Right lobe of liver (tissue), 6 donors: ENCODE measurements at regions not wholly inside any gene's neighbourhood (a gene's known extent, or its start where the extent isn't known, plus 50 kb on each side); places are given as distances from the start of the nearest gene placed in this dataset.
"Not testable (repeated sequence)": the region's sequence is repeated elsewhere in the genome, so short reads cannot be mapped to it uniquely, and the experiment has no call there.

Experiments
- ATAC-seq, 4 donors: fragments of 200-7000 bp; cut with Tn5 transposase; one replicate each; pipeline ENCODE4 v1.9.1; 2020; ENCODE audit warnings: mild to moderate bottlenecking in 4 of 4, moderate library complexity in 4 of 4
- DNase-seq, 3 donors: peaks; one replicate each; pipeline ENCODE4 v3.0.0-alpha.2; 2020
- H3K27ac ChIP-seq, 3 donors: fragments of 200-600 bp; one replicate each; pipeline ENCODE4 v1.8.0; 2022
- H3K27me3 ChIP-seq, 2 donors: fragments of 200-600 bp; one replicate each; pipeline ENCODE4 v1.8.0; 2022
- H3K36me3 ChIP-seq, 4 donors: fragments of 200-600 bp; sonication (generic) in 1 of 4; one replicate each; pipeline versions ENCODE4 v1.5.1 to v1.8.0; 2017 to 2022; ENCODE audit warnings: control low read depth in 1 of 4
- H3K4me1 ChIP-seq, 4 donors: fragments of 200-600 bp; sonication (generic) in 1 of 4; one replicate each; pipeline versions ENCODE4 v1.5.1 to v1.8.0; 2017 to 2022; ENCODE audit warnings: control low read depth in 1 of 4
- H3K4me3 ChIP-seq, 3 donors: fragments of 200-600 bp; one replicate each; pipeline ENCODE4 v1.8.0; 2022
- H3K9me3 ChIP-seq, 4 donors: fragments of 200-600 bp; sonication (generic) in 1 of 4; one replicate each; pipeline versions ENCODE4 v1.5.1 to v1.8.0; 2017 to 2022; ENCODE audit warnings: control low read depth in 1 of 4
- POLR2A ChIP-seq: fragments of 450-650 bp; IDR thresholded peaks from one replicate; pipeline ENCODE4 v1.6.1; 2017; ENCODE audit warnings: antibody characterized with exemption, mild to moderate bottlenecking
- WGBS: methylation state at CpG from one replicate; pipeline ENCODE4 v1.1.6; 2018; ENCODE audit warnings: low coverage, low lambda C conversion rate; ENCODE audit not compliant: insufficient coverage; ENCODE audit errors: missing lambda C conversion rate; 5-methylcytosine and 5-hydroxymethylcytosine counted together
- intact Hi-C, 2 donors: fragments of 100-400 bp; cut with DNase I; formaldehyde crosslinking; loops; one replicate each; pipeline versions ENCODE4 v1.11.2 to v1.14.1; 2022
- TF ChIP-seq, protein P1 (sequence below), 4 donors: fragments of 200-600 bp in 3 of 4; fragments of 450-650 bp in 1 of 4; IDR thresholded peaks; one replicate each; pipeline versions ENCODE4 v1.5.1 to v1.8.0; 2016 to 2022; ENCODE audit warnings: antibody characterized with exemption in 4 of 4, mild to moderate bottlenecking in 2 of 4
- donor health status: DM: no; HTN: yes; CAD: no.
- donor health status: DM: no; HTN: no; CAD: no.
- donor health status: DM: no; HTN: no; CAD: no.
- donor health status: DM: no; HTN: yes; CAD: no.
- donor health status: DM: no; HTN: yes; CAD: no.

- ATAC-seq = no peak
These were observed 498.8 kb upstream of the API5 start for GRCh38 chr11:42812960-42813359.

GRCh38 chr11:42816471-42816870, 495.3 kb upstream of the API5 start:
- TF ChIP-seq, protein P1, sequence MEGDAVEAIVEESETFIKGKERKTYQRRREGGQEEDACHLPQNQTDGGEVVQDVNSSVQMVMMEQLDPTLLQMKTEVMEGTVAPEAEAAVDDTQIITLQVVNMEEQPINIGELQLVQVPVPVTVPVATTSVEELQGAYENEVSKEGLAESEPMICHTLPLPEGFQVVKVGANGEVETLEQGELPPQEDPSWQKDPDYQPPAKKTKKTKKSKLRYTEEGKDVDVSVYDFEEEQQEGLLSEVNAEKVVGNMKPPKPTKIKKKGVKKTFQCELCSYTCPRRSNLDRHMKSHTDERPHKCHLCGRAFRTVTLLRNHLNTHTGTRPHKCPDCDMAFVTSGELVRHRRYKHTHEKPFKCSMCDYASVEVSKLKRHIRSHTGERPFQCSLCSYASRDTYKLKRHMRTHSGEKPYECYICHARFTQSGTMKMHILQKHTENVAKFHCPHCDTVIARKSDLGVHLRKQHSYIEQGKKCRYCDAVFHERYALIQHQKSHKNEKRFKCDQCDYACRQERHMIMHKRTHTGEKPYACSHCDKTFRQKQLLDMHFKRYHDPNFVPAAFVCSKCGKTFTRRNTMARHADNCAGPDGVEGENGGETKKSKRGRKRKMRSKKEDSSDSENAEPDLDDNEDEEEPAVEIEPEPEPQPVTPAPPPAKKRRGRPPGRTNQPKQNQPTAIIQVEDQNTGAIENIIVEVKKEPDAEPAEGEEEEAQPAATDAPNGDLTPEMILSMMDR (IDR thresholded peaks at IDR 0.05) = no peak
- WGBS = 59% methylated on average over 2 of the region's 2 CpGs

More at GRCh38 chr11:42812960-42813359, 498.8 kb upstream of the API5 start:
- no peak for TF ChIP-seq POLR2A
- TF ChIP-seq, protein P1 (IDR thresholded peaks at IDR 0.05) = no peak
- WGBS = 42% methylated on average over 2 of the region's 2 CpGs
- Histone ChIP-seq H3K27ac (no peak overlapping the region), H3K9me3 (no peaks in the 10 kb centered on the region), H3K27me3 (no peaks in the 10 kb centered on the region), H3K36me3 (no peaks in the 10 kb centered on the region), H3K4me3 (no peak overlapping the region), H3K4me1 (no peaks in the 10 kb centered on the region)
- no peak for DNase-seq
- intact Hi-C loops = no loop called here

GRCh38 chr11:42819126-42819525, 492.7 kb upstream of the API5 start:
- ATAC-seq = no peak
- TF ChIP-seq, protein P1 (IDR thresholded peaks at IDR 0.05) = no peak
- no peak for TF ChIP-seq POLR2A
- no peak overlapping the region for H3K27ac ChIP-seq

More at GRCh38 chr11:42816471-42816870, 495.3 kb upstream of the API5 start:
- Histone ChIP-seq H3K4me1 (no peaks in the 10 kb centered on the region), H3K27ac (no peak overlapping the region), H3K27me3 (no peaks in the 10 kb centered on the region), H3K36me3 (no peaks in the 10 kb centered on the region), H3K4me3 (no peak overlapping the region), H3K9me3 (no peaks in the 10 kb centered on the region)
- no peak for DNase-seq
- ATAC-seq = no peak
- intact Hi-C loops = no loop called here

DNA sequence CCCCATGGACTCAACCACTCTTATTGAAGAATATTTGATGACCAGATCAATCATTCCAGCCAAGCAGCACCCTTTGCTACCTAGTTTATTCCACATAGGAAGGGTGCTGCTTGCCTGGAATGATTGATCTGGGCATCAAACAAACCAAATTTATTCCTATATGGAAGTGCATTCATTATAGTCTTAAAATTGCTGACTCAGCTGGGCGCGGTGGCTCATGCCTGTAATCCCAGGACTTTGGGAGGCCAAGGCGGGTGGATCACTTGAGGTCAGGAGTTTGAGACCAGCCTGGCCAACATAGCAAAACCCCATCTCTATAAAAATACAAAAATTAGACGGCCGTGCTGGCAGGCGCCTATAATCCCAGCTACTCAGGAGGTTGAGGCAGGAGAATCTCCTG, 489.6 kb upstream of the API5 start:
- intact Hi-C loops, DNase-seq, H3K4me3 ChIP-seq: not testable (repeated sequence)

More at GRCh38 chr11:42819126-42819525, 492.7 kb upstream of the API5 start:
- H3K9me3 ChIP-seq = no peaks in the 10 kb centered on the region
- H3K27me3 ChIP-seq = no peaks in the 10 kb centered on the region
- DNase-seq = no peak
- H3K4me3 ChIP-seq = no peak overlapping the region
- no peaks in the 10 kb centered on the region for H3K4me1 ChIP-seq
- H3K36me3 ChIP-seq = no peaks in the 10 kb centered on the region
- 87% methylated on average over 3 of the region's 3 CpGs for WGBS
- intact Hi-C loops = no loop called here

GRCh38 chr11:42823546-42823945, 488.2 kb upstream of the API5 start:
- Histone ChIP-seq H3K36me3 (no peaks in the 10 kb centered on the region), H3K27me3 (no peaks in the 10 kb centered on the region), H3K9me3 (no peaks in the 10 kb centered on the region), H3K4me3 (no peak overlapping the region), H3K4me1 (no peaks in the 10 kb centered on the region), H3K27ac (no peak overlapping the region)
- TF ChIP-seq POLR2A = no peak
- TF ChIP-seq, protein P1 (IDR thresholded peaks at IDR 0.05) = no peak
- DNase-seq (no peak), ATAC-seq (no peak)
- WGBS = no CpG with 5 or more reads among the region's 1 CpG
- intact Hi-C loops = no loop called here

More for the DNA sequence above, 489.6 kb upstream of the API5 start:
- H3K4me1 ChIP-seq, H3K36me3 ChIP-seq, H3K27me3 ChIP-seq, ATAC-seq, H3K9me3 ChIP-seq, H3K27ac ChIP-seq: not testable (repeated sequence)
- 86% methylated on average over 6 of the region's 6 CpGs for WGBS
